Hindlimb muscle (tissue), 1 donor: ENCODE measurements at regions not wholly inside any gene's neighbourhood (a gene's known extent, or its start where the extent isn't known, plus 50 kb on each side); places are given as distances from the start of the nearest gene placed in this dataset.
"Not testable (repeated sequence)": the region's sequence is repeated elsewhere in the genome, so short reads cannot be mapped to it uniquely, and the experiment has no call there.

Source experiments
- DNase-seq: peaks from one replicate; pipeline ENCODE4 v3.0.0-alpha.2; 2013

- DNase-seq = no peak
Observed at GRCh38 chr7:70846208-70846607, 285.7 kb upstream of the GALNT17 start.

- no peak for DNase-seq
Observed at GRCh38 chr7:70849580-70850235, 282.2 kb upstream of the GALNT17 start.

GRCh38 chr7:70855373-70855772 lies 276.6 kb upstream of the GALNT17 start:
- DNase-seq = no peak

- DNase-seq = peak; percentile 79
Observed at GRCh38 chr7:70856901-70857630, 274.9 kb upstream of the GALNT17 start.

GRCh38 chr7:70857793-70858545 lies 274.0 kb upstream of the GALNT17 start:
- DNase-seq = no peak

- DNase-seq = no peak
Observed at GRCh38 chr7:70867513-70867912, 264.4 kb upstream of the GALNT17 start.

GRCh38 chr7:70870349-70870748 lies 261.6 kb upstream of the GALNT17 start:
- no peak for DNase-seq

GRCh38 chr7:70872188-70872587 lies 259.8 kb upstream of the GALNT17 start:
- DNase-seq = no peak

- no peak for DNase-seq
Observed at GRCh38 chr7:70881167-70881847, 250.6 kb upstream of the GALNT17 start.

- DNase-seq = no peak
Observed at GRCh38 chr7:70883750-70884439, 248.0 kb upstream of the GALNT17 start.

GRCh38 chr7:70884440-70884764 lies 247.5 kb upstream of the GALNT17 start:
- no peak for DNase-seq

GRCh38 chr7:70884809-70885208 lies 247.1 kb upstream of the GALNT17 start:
- no peak for DNase-seq

- no peak for DNase-seq
Observed at GRCh38 chr7:70886547-70886946, 245.4 kb upstream of the GALNT17 start.

GRCh38 chr7:70887186-70887585 lies 244.8 kb upstream of the GALNT17 start:
- DNase-seq = no peak

- DNase-seq = no peak
Observed at GRCh38 chr7:70890147-70890969, 241.6 kb upstream of the GALNT17 start.

- no peak for DNase-seq
Observed at GRCh38 chr7:70893422-70893821, 238.5 kb upstream of the GALNT17 start.

GRCh38 chr7:70893971-70894715 lies 237.8 kb upstream of the GALNT17 start:
- no peak for DNase-seq

GRCh38 chr7:70894799-70895198 lies 237.1 kb upstream of the GALNT17 start:
- DNase-seq = no peak

GRCh38 chr7:70895337-70896200 lies 236.4 kb upstream of the GALNT17 start:
- not testable (repeated sequence) for DNase-seq
